BLaER1 treated with 17β-estradiol and CSF1 and Interleukin-3, amounts not matched to agents 10 nM and 100 nM (cell line): ENCODE measurements at regions not wholly inside any gene's neighbourhood (a gene's known extent, or its start where the extent isn't known, plus 50 kb on each side); places are given as distances from the start of the nearest gene placed in this dataset.

Experiments used
- H3K27ac ChIP-seq, 11 experiments: shearing (Covaris generic); formaldehyde crosslinking; 2 replicates each; pipeline ENCODE4 v1.8.1; 2022
- H3K27me3 ChIP-seq, 11 experiments: shearing (Covaris generic); formaldehyde crosslinking; 2 replicates each; pipeline ENCODE4 v1.8.1; 2022
- H3K36me3 ChIP-seq, 11 experiments: shearing (Covaris generic); formaldehyde crosslinking; 2 replicates each; pipeline ENCODE4 v1.8.1; 2022
- H3K4me1 ChIP-seq, 10 experiments: shearing (Covaris generic); formaldehyde crosslinking; 2 replicates each; pipeline ENCODE4 v1.8.1; 2022
- H3K4me2 ChIP-seq, 11 experiments: shearing (Covaris generic); formaldehyde crosslinking; 2 replicates each; pipeline ENCODE4 v1.8.1; 2022
- H3K4me3 ChIP-seq, 10 experiments: shearing (Covaris generic); formaldehyde crosslinking; 2 replicates each; pipeline ENCODE4 v1.8.1; 2022
- H3K9ac ChIP-seq, 11 experiments: shearing (Covaris generic); formaldehyde crosslinking; 2 replicates each; pipeline ENCODE4 v1.8.1; 2022
- H3K9me3 ChIP-seq, 11 experiments: shearing (Covaris generic); formaldehyde crosslinking; replicated peaks in 1 of 11; 2 replicates each; pipeline ENCODE4 v1.8.1; 2022
- H4K20me1 ChIP-seq, 11 experiments: shearing (Covaris generic); formaldehyde crosslinking; 2 replicates each; pipeline ENCODE4 v1.8.1; 2022
- Cebpa-rat ChIP-seq, 11 experiments: shearing (Covaris generic); IDR thresholded peaks; 2 replicates each; pipeline ENCODE4 v1.8.1; 2022

DNA sequence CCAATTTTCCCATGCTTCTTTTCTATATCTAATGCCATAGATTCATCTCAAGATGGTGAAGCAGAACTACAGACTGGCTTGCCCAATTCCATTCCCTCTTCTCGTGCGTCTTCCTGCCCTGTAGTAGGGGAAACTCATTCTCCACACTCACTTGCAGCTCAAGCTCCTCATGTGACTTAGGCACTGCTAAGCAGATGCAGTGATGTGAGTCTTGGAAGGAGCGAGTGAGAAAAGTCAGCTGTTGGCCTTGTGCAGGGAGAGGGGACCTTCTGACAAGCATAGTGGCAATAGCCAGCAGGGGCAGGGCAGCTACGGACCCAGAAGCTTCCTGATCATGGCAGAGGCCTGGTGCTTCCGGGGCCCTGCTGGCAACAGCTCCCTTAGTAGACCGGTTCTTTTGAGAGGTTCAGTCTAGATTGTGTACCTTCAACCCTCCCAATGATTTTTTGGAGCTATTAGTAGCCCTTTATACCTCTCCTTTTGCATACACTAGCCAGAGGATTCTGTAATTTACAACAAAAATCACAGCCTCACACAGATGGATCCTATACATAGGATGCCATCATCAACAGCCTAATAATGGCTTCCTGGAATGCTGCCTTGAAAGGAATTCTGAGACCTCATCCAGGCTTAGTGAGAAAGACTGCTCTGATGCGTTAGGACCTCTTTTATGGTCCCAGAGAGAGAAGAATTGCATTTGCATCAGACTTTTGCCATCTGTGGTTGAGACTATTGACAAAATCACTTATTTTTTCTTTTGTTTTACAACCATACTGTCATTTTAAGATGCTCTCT is 121.5 kb upstream of the RIPOR2 start:
- Histone ChIP-seq H3K4me3 (no peak overlapping the region; a peak in 1 of 20 replicates), H3K9ac (peak overlapping the region in 1 of 11 experiments; percentile 58; a peak in 1 of 22 replicates), H3K27me3 (no peaks in the 10 kb centered on the region), H3K4me2 (peak overlapping the region; percentile 74 to 87 (median 80)), H3K9me3 (peaks cover 0 to 16% (median 7%) of the 10 kb centered on the region in 11 experiments; a peak in 12 of 22 replicates), H3K27ac (peak overlapping the region; percentile 73 to 90 (median 84); a peak in 21 of 22 replicates), H4K20me1 (no peaks in the 10 kb centered on the region), H3K36me3 (no peaks in the 10 kb centered on the region), H3K4me1 (peaks cover 50 to 68% (median 57%) of the 10 kb centered on the region in 10 experiments)
- TF ChIP-seq Cebpa-rat (IDR thresholded peaks at IDR 0.05): no peak

DNA sequence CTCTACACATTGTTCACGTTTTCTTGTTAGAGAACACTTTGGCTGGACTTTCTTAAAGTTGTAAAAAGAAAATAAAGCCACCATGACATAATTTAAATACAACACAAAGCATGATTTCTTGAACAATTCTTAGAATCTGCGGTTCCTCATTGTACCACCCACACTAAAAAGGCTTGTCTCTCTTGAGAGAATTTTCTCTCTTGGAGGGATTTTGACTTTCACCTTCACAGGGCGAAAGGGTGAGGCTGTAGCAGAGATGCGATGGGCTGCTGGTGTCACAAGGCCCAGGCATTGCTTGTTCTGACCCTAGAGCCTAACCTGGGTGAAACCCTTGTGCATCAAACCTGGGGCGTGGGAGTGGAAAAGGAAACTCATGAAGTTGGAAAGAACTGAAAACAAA is 122.7 kb upstream of the RIPOR2 start:
- TF ChIP-seq Cebpa-rat (IDR thresholded peaks at IDR 0.05): no peak
- Histone ChIP-seq H3K36me3 (no peaks in the 10 kb centered on the region), H3K27ac (peak overlapping the region in 3 of 11 experiments; percentile 3 to 15 (median 13); a peak in 2 of 22 replicates), H3K9me3 (peaks cover 0 to 12% (median 6%) of the 10 kb centered on the region in 11 experiments; a peak in 9 of 22 replicates), H4K20me1 (no peaks in the 10 kb centered on the region), H3K4me3 (no peak overlapping the region), H3K9ac (no peak overlapping the region), H3K4me2 (peak overlapping the region in 6 of 11 experiments; percentile 5 to 74 (median 52); a peak in 11 of 22 replicates), H3K4me1 (peaks cover 42 to 56% (median 49%) of the 10 kb centered on the region in 10 experiments), H3K27me3 (no peaks in the 10 kb centered on the region)

DNA sequence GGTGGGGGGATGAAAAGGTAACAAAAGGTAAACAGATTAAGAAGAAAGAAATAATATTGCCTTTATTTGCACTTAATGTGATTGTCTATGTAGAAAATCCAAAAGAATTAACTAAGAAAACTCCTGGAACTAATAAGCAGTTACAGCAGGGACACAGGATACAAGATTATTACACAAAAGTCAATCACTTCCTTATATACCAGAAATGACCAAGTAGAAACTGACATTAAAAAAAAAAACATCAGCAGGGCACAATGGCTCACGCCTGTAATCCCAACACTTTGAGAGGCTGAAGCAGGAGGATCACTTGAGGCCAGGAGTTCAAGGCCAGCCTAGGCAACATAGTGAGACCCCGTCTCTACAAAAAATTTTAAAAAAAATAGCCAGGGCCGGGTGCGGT is 123.2 kb upstream of the RIPOR2 start:
- Histone ChIP-seq H3K4me2 (peak overlapping the region in 6 of 11 experiments; percentile 5 to 74 (median 52); a peak in 10 of 22 replicates), H4K20me1 (no peaks in the 10 kb centered on the region), H3K4me1 (peaks cover 37 to 51% (median 44%) of the 10 kb centered on the region in 10 experiments), H3K36me3 (no peaks in the 10 kb centered on the region), H3K4me3 (no peak overlapping the region), H3K27ac (peak overlapping the region in 3 of 11 experiments; percentile 3 to 15 (median 13); a peak in 2 of 22 replicates), H3K9me3 (peaks cover 0 to 12% (median 6%) of the 10 kb centered on the region in 11 experiments; a peak in 6 of 22 replicates), H3K9ac (no peak overlapping the region), H3K27me3 (no peaks in the 10 kb centered on the region)
- TF ChIP-seq Cebpa-rat (IDR thresholded peaks at IDR 0.05): no peak

DNA sequence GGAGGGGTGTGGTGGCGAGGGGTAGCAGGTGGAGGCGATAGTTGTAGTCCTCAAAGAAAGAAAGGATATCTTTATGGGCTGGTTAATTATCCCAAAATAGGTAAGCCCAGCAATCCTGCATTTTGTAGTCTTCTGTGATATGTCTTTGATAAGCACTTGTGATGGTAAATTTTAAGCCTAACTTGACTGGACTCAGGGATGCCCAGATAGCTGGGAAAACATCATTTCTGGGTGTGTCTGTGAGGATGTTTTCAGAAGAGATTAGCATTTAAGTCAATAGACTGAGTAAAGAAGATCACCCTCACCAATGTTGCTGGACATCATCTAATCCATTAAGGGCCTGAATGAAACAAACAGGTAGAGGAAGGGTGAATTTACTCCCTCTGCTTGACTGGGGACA is 124.8 kb upstream of the RIPOR2 start:
- Histone ChIP-seq H3K9me3 (peaks cover 0 to 12% (median 6%) of the 10 kb centered on the region in 11 experiments; a peak in 6 of 22 replicates), H3K9ac (no peak overlapping the region), H4K20me1 (no peaks in the 10 kb centered on the region), H3K27me3 (no peaks in the 10 kb centered on the region), H3K27ac (no peak overlapping the region), H3K4me1 (peaks cover 22 to 41% (median 32%) of the 10 kb centered on the region in 10 experiments), H3K36me3 (no peaks in the 10 kb centered on the region), H3K4me3 (no peak overlapping the region), H3K4me2 (no peak overlapping the region)
- no peak for TF ChIP-seq Cebpa-rat (IDR thresholded peaks at IDR 0.05)

DNA sequence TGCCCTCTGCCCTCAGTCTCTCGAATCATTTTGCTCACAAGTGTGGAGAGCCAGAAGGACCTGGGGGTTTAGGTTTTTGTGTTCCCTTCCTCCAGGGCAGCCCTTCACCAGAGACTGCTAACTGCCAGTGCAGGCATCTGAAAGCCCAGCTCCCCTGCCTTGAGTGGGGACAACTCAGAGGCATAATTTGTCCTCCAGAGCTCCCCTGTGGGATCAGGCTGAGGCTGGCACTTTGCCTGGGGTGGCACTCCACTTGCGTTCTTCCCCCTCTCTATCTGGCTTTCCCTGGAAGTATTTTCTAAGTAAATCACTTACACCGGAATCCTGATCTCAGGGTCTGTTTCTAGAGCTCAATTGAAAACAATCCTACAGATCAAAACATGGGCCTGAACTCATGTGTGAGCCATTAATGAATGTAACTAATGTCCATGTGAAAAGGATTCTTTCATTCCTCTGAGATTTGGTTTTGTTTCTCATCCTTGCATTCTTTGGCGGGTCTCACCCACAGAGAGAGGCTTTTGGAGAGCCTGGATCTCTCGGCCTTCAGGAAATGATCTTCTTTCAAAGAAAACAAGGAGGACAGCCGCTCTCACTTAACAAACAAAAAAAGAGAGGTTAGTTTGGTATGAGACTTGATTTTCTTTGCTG is 125.7 kb upstream of the RIPOR2 start:
- no peak overlapping the region for H3K4me2 ChIP-seq
- H3K27ac ChIP-seq: no peak overlapping the region
- H3K9me3 ChIP-seq: peaks cover 0 to 12% (median 6%) of the 10 kb centered on the region in 11 experiments; a peak in 6 of 22 replicates
- peaks cover 13 to 41% (median 28%) of the 10 kb centered on the region in 10 experiments for H3K4me1 ChIP-seq
- no peaks in the 10 kb centered on the region for H3K36me3 ChIP-seq
- no peaks in the 10 kb centered on the region for H3K27me3 ChIP-seq
- no peaks in the 10 kb centered on the region for H4K20me1 ChIP-seq
- no peak for TF ChIP-seq Cebpa-rat (IDR thresholded peaks at IDR 0.05)
- no peak overlapping the region for H3K4me3 ChIP-seq
- H3K9ac ChIP-seq: no peak overlapping the region

DNA sequence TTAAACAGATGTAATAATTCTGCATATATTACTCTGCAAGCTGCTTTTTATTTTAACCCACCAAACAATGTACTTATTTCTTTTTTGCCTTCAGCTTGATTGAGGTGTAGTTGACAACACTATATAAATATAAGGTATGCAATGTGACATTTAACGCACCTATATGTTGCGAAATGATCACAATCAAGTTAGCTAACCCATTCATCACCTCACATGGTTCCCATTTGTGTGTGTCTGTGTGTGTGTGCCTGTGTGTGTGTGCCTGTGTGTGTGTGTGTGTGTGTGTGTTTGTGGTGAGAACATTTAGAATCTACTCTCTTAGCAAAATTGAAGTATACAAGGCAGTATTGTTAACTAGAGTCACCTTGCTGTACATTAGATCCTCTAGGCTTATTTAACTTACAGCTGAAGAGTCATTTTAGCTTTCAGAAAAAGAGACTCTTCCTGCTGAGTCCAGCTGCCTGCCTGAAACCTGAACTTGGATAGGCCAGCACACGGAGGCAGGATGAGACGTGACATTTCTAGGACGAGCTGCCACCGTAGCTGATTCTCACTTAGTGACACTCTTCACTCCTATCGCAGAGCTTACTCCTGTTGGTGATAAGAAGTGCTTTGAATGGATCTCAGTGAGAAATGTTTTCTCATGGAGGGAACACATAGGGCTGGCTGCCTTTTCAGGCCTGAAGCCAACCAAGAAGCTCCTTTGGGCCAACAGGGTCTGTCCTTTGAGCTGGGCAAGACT is 126.5 kb upstream of the RIPOR2 start:
- Histone ChIP-seq H3K4me2 (no peak overlapping the region), H3K4me3 (no peak overlapping the region), H3K27me3 (no peaks in the 10 kb centered on the region), H4K20me1 (no peaks in the 10 kb centered on the region), H3K27ac (no peak overlapping the region), H3K36me3 (no peaks in the 10 kb centered on the region), H3K9ac (no peak overlapping the region), H3K9me3 (peaks cover 0 to 12% (median 6%) of the 10 kb centered on the region in 11 experiments; a peak in 6 of 22 replicates), H3K4me1 (peaks cover 4 to 33% (median 20%) of the 10 kb centered on the region in 10 experiments)
- no peak for TF ChIP-seq Cebpa-rat (IDR thresholded peaks at IDR 0.05)

DNA sequence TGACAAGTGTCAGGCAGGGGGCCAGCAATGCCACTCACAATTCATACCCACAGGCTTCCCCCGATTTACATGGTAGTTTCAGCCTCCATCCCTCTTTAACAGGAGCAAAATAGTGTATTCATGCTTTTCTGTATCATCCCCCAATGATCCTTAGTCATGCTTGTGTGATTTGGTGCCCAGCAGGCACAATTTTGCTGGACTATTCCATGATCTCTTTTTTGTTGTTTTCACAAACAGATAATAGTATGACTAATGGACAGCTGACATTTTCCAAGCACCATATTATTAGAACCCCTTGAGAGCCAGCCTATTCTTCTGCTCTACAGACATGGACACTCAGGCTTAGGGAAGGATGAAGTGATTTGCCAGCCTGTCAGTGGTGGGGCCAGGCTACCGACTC is 128.2 kb upstream of the RIPOR2 start:
- peaks cover 0 to 12% (median 6%) of the 10 kb centered on the region in 11 experiments; a peak in 6 of 22 replicates for H3K9me3 ChIP-seq
- H3K9ac ChIP-seq: no peak overlapping the region
- no peaks in the 10 kb centered on the region for H3K27me3 ChIP-seq
- H3K36me3 ChIP-seq: no peaks in the 10 kb centered on the region
- no peaks in the 10 kb centered on the region for H4K20me1 ChIP-seq
- no peak overlapping the region for H3K27ac ChIP-seq
- H3K4me2 ChIP-seq: no peak overlapping the region
- no peak overlapping the region for H3K4me3 ChIP-seq
- H3K4me1 ChIP-seq: peaks cover 0 to 18% (median 9%) of the 10 kb centered on the region in 10 experiments; a peak in 12 of 20 replicates
- TF ChIP-seq Cebpa-rat (IDR thresholded peaks at IDR 0.05): no peak

DNA sequence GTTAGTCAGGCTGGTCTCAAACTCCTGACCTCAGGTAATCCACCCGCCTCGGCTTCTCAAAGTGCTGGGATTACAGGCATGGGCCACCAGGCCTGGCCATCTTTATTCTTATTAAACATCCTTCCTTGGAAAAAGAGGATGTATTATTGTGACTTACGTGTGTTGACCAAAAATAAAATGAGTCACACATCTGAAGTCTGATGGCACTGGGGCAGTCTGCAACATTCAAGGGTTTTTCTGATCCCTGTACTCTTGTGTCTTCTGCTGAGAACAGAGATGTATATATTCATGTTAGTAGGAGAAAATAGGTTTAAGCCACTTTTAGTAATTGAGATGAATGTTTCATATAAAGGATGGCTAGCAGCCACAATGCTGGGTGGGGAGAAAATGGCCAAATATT is 129.9 kb upstream of the RIPOR2 start:
- no peak for TF ChIP-seq Cebpa-rat (IDR thresholded peaks at IDR 0.05)
- peak overlapping the region in 5 of 11 experiments; percentile 44 to 63 (median 52); a peak in 10 of 22 replicates for H3K4me2 ChIP-seq
- H3K4me1 ChIP-seq: peaks cover 0 to 16% (median 9%) of the 10 kb centered on the region in 10 experiments; a peak in 12 of 20 replicates
- no peaks in the 10 kb centered on the region for H3K27me3 ChIP-seq
- H3K4me3 ChIP-seq: no peak overlapping the region
- peak overlapping the region in 3 of 11 experiments; percentile 33 to 42 (median 33); a peak in 2 of 22 replicates for H3K27ac ChIP-seq
- peaks cover 0 to 6% (median under 1%) of the 10 kb centered on the region in 11 experiments; a peak in 4 of 22 replicates for H3K9me3 ChIP-seq
- no peaks in the 10 kb centered on the region for H3K36me3 ChIP-seq
- H3K9ac ChIP-seq: no peak overlapping the region
- no peaks in the 10 kb centered on the region for H4K20me1 ChIP-seq
